Stomach (tissue), 4 donors: ENCODE measurements at regions not wholly inside any gene's neighbourhood (a gene's known extent, or its start where the extent isn't known, plus 50 kb on each side); places are given as distances from the start of the nearest gene placed in this dataset.

Experiments
- CTCF ChIP-seq, 7 experiments: fragments of 450-650 bp in 4 of 7; fragments of 200-600 bp in 3 of 7; sonication (generic) in 3 of 7; IDR thresholded peaks; one replicate each; pipeline ENCODE4 v1.5.1; 2016 to 2019; ENCODE audit warnings: antibody characterized with exemption in 7 of 7, control low read depth in 2 of 7, mild to moderate bottlenecking in 1 of 7
- POLR2A ChIP-seq, 4 donors: fragments of 450-650 bp; IDR thresholded peaks; one replicate each; pipeline ENCODE4 v1.6.1; 2016; ENCODE audit warnings: antibody characterized with exemption in 4 of 4, control low read depth in 2 of 4, mild to moderate bottlenecking in 1 of 4, moderate library complexity in 1 of 4

GRCh38 chr5:96548905-96549304 lies 113.3 kb upstream of the CAST start:
- TF ChIP-seq POLR2A (IDR thresholded peaks at IDR 0.05): no peak
- no peak for TF ChIP-seq CTCF (IDR thresholded peaks at IDR 0.05)
